Spleen (tissue), 7 donors: ENCODE measurements at regions not wholly inside any gene's neighbourhood (a gene's known extent, or its start where the extent isn't known, plus 50 kb on each side); places are given as distances from the start of the nearest gene placed in this dataset.

Source experiments
- POLR2AphosphoS5 ChIP-seq, 3 donors: sonication (generic); formaldehyde crosslinking; IDR thresholded peaks; one replicate each; pipeline ENCODE4 v1.5.1; 2017; ENCODE audit warnings: antibody characterized with exemption in 3 of 3
- TF ChIP-seq, protein P1 (sequence below), 11 experiments: fragments of 200-600 bp in 7 of 11; fragments of 450-650 bp in 4 of 11; sonication (generic) in 4 of 11; IDR thresholded peaks in 8 of 11; conservative IDR thresholded peaks in 3 of 11; 1 replicate in 7 of 11; 2 replicates in 4 of 11; pipeline versions ENCODE4 v1.4.0 to v1.8.0; 2016 to 2021; ENCODE audit warnings: antibody characterized with exemption in 11 of 11, inconsistent platforms in 4 of 11, mild to moderate bottlenecking in 1 of 11
- donor health status: DM: no; HTN: no; CAD: no; lungs with moderate emphysema.
- donor health status: DM: no; HTN: no; CAD: no.
- donor health status: DM: no; HTN: no; CAD: no.

DNA sequence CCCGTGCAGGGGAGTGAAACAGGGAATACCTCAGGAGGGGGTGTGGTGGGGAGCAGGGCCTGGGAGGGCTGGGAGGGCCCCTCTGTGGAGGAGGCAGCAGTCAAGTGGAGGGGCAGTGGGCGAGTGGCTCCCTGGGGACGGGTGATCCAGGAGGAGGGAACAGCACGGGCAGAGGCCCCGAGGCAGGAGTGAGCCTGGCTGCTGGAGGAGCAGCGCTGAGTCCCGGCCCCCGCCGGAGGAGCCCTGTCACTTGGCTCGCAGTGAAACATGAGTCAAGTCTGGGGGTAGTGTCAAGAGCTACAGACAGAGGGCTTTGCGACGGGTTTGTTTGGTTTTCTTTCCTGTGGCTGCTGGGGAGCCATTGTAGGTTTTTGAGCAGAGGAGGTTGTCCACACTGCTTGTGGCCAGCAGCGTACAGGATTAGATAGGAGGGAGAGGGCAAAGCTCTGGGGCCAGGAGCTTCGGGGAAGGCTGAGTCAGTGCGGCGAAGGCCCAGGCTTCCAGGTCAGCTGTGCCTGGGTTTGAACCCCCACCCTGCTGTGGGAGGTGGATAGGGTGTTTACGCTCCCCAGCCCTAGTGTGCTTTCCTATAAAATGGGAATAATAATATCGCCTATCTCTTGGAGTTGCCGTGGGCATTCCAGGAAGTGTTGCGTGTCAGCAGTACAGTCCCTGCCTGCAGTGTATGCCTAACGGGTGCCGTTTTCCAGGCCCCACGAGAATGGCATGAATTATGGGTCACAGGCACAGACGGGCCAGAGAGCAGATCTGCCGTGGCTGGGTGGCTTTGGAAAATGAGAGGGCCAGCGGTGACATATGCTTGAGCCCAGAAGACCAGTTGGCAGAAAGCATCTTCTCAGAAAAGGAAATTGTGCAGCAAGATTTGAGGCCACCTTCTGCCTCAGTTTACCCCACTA, 115.9 kb upstream of the CIBAR2 start:
- TF ChIP-seq, protein P1, sequence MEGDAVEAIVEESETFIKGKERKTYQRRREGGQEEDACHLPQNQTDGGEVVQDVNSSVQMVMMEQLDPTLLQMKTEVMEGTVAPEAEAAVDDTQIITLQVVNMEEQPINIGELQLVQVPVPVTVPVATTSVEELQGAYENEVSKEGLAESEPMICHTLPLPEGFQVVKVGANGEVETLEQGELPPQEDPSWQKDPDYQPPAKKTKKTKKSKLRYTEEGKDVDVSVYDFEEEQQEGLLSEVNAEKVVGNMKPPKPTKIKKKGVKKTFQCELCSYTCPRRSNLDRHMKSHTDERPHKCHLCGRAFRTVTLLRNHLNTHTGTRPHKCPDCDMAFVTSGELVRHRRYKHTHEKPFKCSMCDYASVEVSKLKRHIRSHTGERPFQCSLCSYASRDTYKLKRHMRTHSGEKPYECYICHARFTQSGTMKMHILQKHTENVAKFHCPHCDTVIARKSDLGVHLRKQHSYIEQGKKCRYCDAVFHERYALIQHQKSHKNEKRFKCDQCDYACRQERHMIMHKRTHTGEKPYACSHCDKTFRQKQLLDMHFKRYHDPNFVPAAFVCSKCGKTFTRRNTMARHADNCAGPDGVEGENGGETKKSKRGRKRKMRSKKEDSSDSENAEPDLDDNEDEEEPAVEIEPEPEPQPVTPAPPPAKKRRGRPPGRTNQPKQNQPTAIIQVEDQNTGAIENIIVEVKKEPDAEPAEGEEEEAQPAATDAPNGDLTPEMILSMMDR (IDR thresholded peaks at IDR 0.05 in 8 of 11, conservative IDR thresholded peaks at IDR 0.05 in 3 of 11), result no peak
- no peak for TF ChIP-seq POLR2AphosphoS5 (IDR thresholded peaks at IDR 0.05)
